Peyer's patch (tissue), 4 donors: ENCODE measurements at regions not wholly inside any gene's neighbourhood (a gene's known extent, or its start where the extent isn't known, plus 50 kb on each side); places are given as distances from the start of the nearest gene placed in this dataset.
"Not testable (repeated sequence)": the region's sequence is repeated elsewhere in the genome, so short reads cannot be mapped to it uniquely, and the experiment has no call there.

ENCODE experiments used
- POLR2A ChIP-seq, 2 donors: fragments of 450-650 bp; IDR thresholded peaks; one replicate each; pipeline ENCODE4 v1.5.1; 2017; ENCODE audit warnings: antibody characterized with exemption in 2 of 2, mild to moderate bottlenecking in 2 of 2, moderate library complexity in 2 of 2
- TF ChIP-seq, protein P1 (sequence below), 6 experiments: fragments of 450-650 bp in 4 of 6; fragments of 200-600 bp in 2 of 6; sonication (generic) in 1 of 6; IDR thresholded peaks; one replicate each; pipeline ENCODE4 v1.5.1; 2017 to 2019; ENCODE audit warnings: antibody characterized with exemption in 6 of 6, mild to moderate bottlenecking in 3 of 6, moderate library complexity in 1 of 6

DNA sequence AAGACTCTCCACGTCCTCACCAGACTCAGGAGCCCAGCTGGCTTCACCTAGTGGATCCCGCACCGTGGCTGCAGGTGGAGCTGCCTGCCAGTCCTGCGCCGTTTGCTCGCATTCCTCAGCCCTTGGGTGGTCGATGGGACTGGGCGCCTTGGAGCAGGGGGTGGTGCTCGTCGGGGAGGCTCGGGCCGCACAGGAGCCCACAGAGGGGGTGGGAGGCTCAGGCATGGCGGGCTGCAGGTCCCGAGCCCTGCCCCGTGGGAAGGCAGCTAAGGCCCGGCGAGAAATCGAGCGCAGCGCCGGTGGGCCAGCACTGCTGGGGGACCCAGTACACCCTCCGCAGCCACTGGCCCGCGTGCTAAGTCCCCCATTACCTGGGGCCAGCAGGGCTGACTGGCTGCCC, 76.9 kb upstream of the AMN1 start:
- TF ChIP-seq POLR2A (IDR thresholded peaks at IDR 0.05): not testable (repeated sequence)
- TF ChIP-seq, protein P1, sequence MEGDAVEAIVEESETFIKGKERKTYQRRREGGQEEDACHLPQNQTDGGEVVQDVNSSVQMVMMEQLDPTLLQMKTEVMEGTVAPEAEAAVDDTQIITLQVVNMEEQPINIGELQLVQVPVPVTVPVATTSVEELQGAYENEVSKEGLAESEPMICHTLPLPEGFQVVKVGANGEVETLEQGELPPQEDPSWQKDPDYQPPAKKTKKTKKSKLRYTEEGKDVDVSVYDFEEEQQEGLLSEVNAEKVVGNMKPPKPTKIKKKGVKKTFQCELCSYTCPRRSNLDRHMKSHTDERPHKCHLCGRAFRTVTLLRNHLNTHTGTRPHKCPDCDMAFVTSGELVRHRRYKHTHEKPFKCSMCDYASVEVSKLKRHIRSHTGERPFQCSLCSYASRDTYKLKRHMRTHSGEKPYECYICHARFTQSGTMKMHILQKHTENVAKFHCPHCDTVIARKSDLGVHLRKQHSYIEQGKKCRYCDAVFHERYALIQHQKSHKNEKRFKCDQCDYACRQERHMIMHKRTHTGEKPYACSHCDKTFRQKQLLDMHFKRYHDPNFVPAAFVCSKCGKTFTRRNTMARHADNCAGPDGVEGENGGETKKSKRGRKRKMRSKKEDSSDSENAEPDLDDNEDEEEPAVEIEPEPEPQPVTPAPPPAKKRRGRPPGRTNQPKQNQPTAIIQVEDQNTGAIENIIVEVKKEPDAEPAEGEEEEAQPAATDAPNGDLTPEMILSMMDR (IDR thresholded peaks at IDR 0.05): not testable (repeated sequence)
